ENCODE measurements at regions not wholly inside any gene's neighbourhood (a gene's known extent, or its start where the extent isn't known, plus 50 kb on each side); places are given as distances from the start of the nearest gene placed in this dataset.
A peak's percentile ranks its signal among the peaks of the same experiment; 100 is the strongest.

GRCh38 chr6:120320481-120321162, 971.1 kb upstream of the MAN1A1 start:
- Histone ChIP-seq H3K9me3 (ENCODE audit: low read depth) (no peaks in the 10 kb centered on the region), H3K4me1 (ENCODE audit: low read depth) (peaks cover 9% of the 10 kb centered on the region), H3K36me3 (no peaks in the 10 kb centered on the region), H3K27me3 (no peaks in the 10 kb centered on the region), H3K4me3 (no peak overlapping the region), H3K27ac (peak overlapping the region; percentile 83)
- DNase-seq (ENCODE audit: low read depth in 1 of 2, low spot score in 1 of 2): peak; percentile 2 to 3
- no peak for TF ChIP-seq CTCF (IDR thresholded peaks at IDR 0.05; ENCODE audit: low read depth, low read length)

GRCh38 chr6:120304223-120304622, 954.7 kb upstream of the MAN1A1 start:
- no peak for TF ChIP-seq CTCF (IDR thresholded peaks at IDR 0.05; ENCODE audit: low read depth, low read length)
- H3K4me3 ChIP-seq: no peak overlapping the region

GRCh38 chr6:120303527-120303926, 954.0 kb upstream of the MAN1A1 start:
- Histone ChIP-seq H3K4me3 (no peak overlapping the region), H3K27ac (no peak overlapping the region), H3K27me3 (no peaks in the 10 kb centered on the region), H3K9me3 (ENCODE audit: low read depth) (no peaks in the 10 kb centered on the region), H3K36me3 (no peaks in the 10 kb centered on the region), H3K4me1 (ENCODE audit: low read depth) (peaks cover 6% of the 10 kb centered on the region)
- no peak for DNase-seq (ENCODE audit: low read depth in 1 of 2, low spot score in 1 of 2)
- no peak for TF ChIP-seq CTCF (IDR thresholded peaks at IDR 0.05; ENCODE audit: low read depth, low read length)

More at GRCh38 chr6:120304223-120304622, 954.7 kb upstream of the MAN1A1 start:
- Histone ChIP-seq H3K27me3 (no peaks in the 10 kb centered on the region), H3K36me3 (no peaks in the 10 kb centered on the region), H3K4me1 (ENCODE audit: low read depth) (peaks cover 6% of the 10 kb centered on the region), H3K27ac (no peak overlapping the region), H3K9me3 (ENCODE audit: low read depth) (no peaks in the 10 kb centered on the region)
- no peak for DNase-seq (ENCODE audit: low read depth in 1 of 2, low spot score in 1 of 2)

- Histone ChIP-seq H3K36me3 (no peaks in the 10 kb centered on the region), H3K4me3 (no peak overlapping the region), H3K4me1 (ENCODE audit: low read depth) (peaks cover 6% of the 10 kb centered on the region), H3K27me3 (no peaks in the 10 kb centered on the region), H3K9me3 (ENCODE audit: low read depth) (no peaks in the 10 kb centered on the region), H3K27ac (no peak overlapping the region)
- no peak for DNase-seq (ENCODE audit: low read depth in 1 of 2, low spot score in 1 of 2)
- TF ChIP-seq CTCF (IDR thresholded peaks at IDR 0.05; ENCODE audit: low read depth, low read length): no peak
These were observed 952.5 kb upstream of the MAN1A1 start for GRCh38 chr6:120302041-120302440.

GRCh38 chr6:120290964-120291363, 941.4 kb upstream of the MAN1A1 start:
- peak in 1 of 2 donors; percentile 0 for DNase-seq (ENCODE audit: low read depth in 1 of 2, low spot score in 1 of 2)
- no peaks in the 10 kb centered on the region for H3K4me1 ChIP-seq (ENCODE audit: low read depth)
- no peak overlapping the region for H3K27ac ChIP-seq
- H3K4me3 ChIP-seq: no peak overlapping the region
- no peaks in the 10 kb centered on the region for H3K27me3 ChIP-seq
- no peaks in the 10 kb centered on the region for H3K36me3 ChIP-seq
- TF ChIP-seq CTCF (IDR thresholded peaks at IDR 0.05; ENCODE audit: low read depth, low read length): no peak
- no peaks in the 10 kb centered on the region for H3K9me3 ChIP-seq (ENCODE audit: low read depth)

Measured in cardiac muscle cell (in vitro differentiated cells and primary cell).